GM11168 (cell line): ENCODE measurements at regions not wholly inside any gene's neighbourhood (a gene's known extent, or its start where the extent isn't known, plus 50 kb on each side); places are given as distances from the start of the nearest gene placed in this dataset.
"Not testable (repeated sequence)": the region's sequence is repeated elsewhere in the genome, so short reads cannot be mapped to it uniquely, and the experiment has no call there.

Experiments used
- in situ Hi-C: fragments of 300-500 bp; cut with MboI; formaldehyde crosslinking; loops from one replicate; pipeline ENCODE4 v1.12.0; 2022; ENCODE audit warnings: low sequenced_read_pairs; ENCODE audit not compliant: unreplicated experiment

GRCh38 chr5:98540056-98540455 lies 233.4 kb upstream of the RGMB start:
- in situ Hi-C loops: no loop called here

- in situ Hi-C loops: no loop called here
These were observed 231.8 kb upstream of the RGMB start for GRCh38 chr5:98541641-98542040.

GRCh38 chr5:98543490-98543889 lies 230.0 kb upstream of the RGMB start:
- in situ Hi-C loops: no loop called here

GRCh38 chr5:98546924-98547323 lies 226.5 kb upstream of the RGMB start:
- in situ Hi-C loops: not testable (repeated sequence)

- in situ Hi-C loops: no loop called here
These were observed 216.8 kb upstream of the RGMB start for GRCh38 chr5:98556712-98557111.

GRCh38 chr5:98557916-98558315 lies 215.5 kb upstream of the RGMB start:
- in situ Hi-C loops: no loop called here

GRCh38 chr5:98563885-98564653 lies 209.4 kb upstream of the RGMB start:
- in situ Hi-C loops: no loop called here

- in situ Hi-C loops: no loop called here
These were observed 208.6 kb upstream of the RGMB start for GRCh38 chr5:98564836-98565235.

- in situ Hi-C loops: no loop called here
These were observed 205.1 kb upstream of the RGMB start for GRCh38 chr5:98568336-98568735.

- in situ Hi-C loops: no loop called here
These were observed 204.2 kb upstream of the RGMB start for GRCh38 chr5:98569288-98569687.

- in situ Hi-C loops: no loop called here
These were observed 203.5 kb upstream of the RGMB start for GRCh38 chr5:98570010-98570409.

GRCh38 chr5:98570661-98571191 lies 202.7 kb upstream of the RGMB start:
- in situ Hi-C loops: no loop called here

- in situ Hi-C loops: no loop called here
These were observed 199.6 kb upstream of the RGMB start for GRCh38 chr5:98573834-98574320.

GRCh38 chr5:98576275-98576674 lies 197.2 kb upstream of the RGMB start:
- in situ Hi-C loops: no loop called here

- in situ Hi-C loops: no loop called here
These were observed 195.0 kb upstream of the RGMB start for GRCh38 chr5:98578438-98578837.

- in situ Hi-C loops: no loop called here
These were observed 192.1 kb upstream of the RGMB start for GRCh38 chr5:98581112-98581997.

- in situ Hi-C loops: no loop called here
These were observed 189.9 kb upstream of the RGMB start for GRCh38 chr5:98583586-98583985.

GRCh38 chr5:98585661-98586310 lies 187.7 kb upstream of the RGMB start:
- in situ Hi-C loops: no loop called here

GRCh38 chr5:98586581-98586980 lies 186.9 kb upstream of the RGMB start:
- in situ Hi-C loops: no loop called here

GRCh38 chr5:98587166-98587565 lies 186.3 kb upstream of the RGMB start:
- in situ Hi-C loops: no loop called here

- in situ Hi-C loops: no loop called here
These were observed 185.2 kb upstream of the RGMB start for GRCh38 chr5:98588215-98588614.
